Lung (tissue), 11 donors: ENCODE measurements at regions not wholly inside any gene's neighbourhood (a gene's known extent, or its start where the extent isn't known, plus 50 kb on each side); places are given as distances from the start of the nearest gene placed in this dataset.

ENCODE experiments used
- ATAC-seq: fragments of 200-7000 bp; cut with Tn5 transposase; one replicate; pipeline ENCODE4 v1.9.1; 2020; ENCODE audit warnings: moderate number of reproducible peaks; ENCODE audit not compliant: insufficient read depth, low FRiP score
- DNase-seq, 3 donors: peaks; one replicate each; pipeline ENCODE4 v3.0.0-alpha.2; 2013 to 2017
- H3K27ac ChIP-seq, 2 donors: one replicate each; pipeline ENCODE4 v1.5.1; 2013; ENCODE audit warnings: mild to moderate bottlenecking in 2 of 2, moderate library complexity in 2 of 2, control low read depth in 1 of 2, inconsistent platforms in 1 of 2, low read depth in 1 of 2, low read length in 1 of 2
- H3K27me3 ChIP-seq, 3 donors: one replicate each; pipeline ENCODE4 v1.5.1; 2013; ENCODE audit warnings: low read length in 2 of 3; ENCODE audit not compliant: control insufficient read depth in 3 of 3, insufficient read depth in 3 of 3
- H3K36me3 ChIP-seq, 4 donors: one replicate each; pipeline ENCODE4 v1.5.1; 2013; ENCODE audit warnings: low read length in 4 of 4, mild to moderate bottlenecking in 1 of 4, moderate library complexity in 1 of 4; ENCODE audit not compliant: control insufficient read depth in 4 of 4, insufficient read depth in 4 of 4
- H3K4me1 ChIP-seq, 5 donors: one replicate each; pipeline ENCODE4 v1.5.1; 2013; ENCODE audit warnings: low read length in 5 of 5, mild to moderate bottlenecking in 2 of 5, moderate library complexity in 1 of 5; ENCODE audit not compliant: control insufficient read depth in 5 of 5, insufficient read depth in 5 of 5
- H3K4me3 ChIP-seq: one replicate; pipeline ENCODE4 v1.5.1; 2013; ENCODE audit warnings: mild to moderate bottlenecking, control low read depth, moderate library complexity
- H3K9ac ChIP-seq, 2 donors: one replicate each; pipeline ENCODE4 v1.5.1; 2013; ENCODE audit warnings: low read length in 2 of 2, control low read depth in 1 of 2; ENCODE audit not compliant: insufficient read depth in 1 of 2
- H3K9me3 ChIP-seq, 4 donors: one replicate each; pipeline ENCODE4 v1.5.1; 2013; ENCODE audit warnings: low read length in 3 of 4, mild to moderate bottlenecking in 1 of 4, moderate library complexity in 1 of 4; ENCODE audit not compliant: control insufficient read depth in 4 of 4, insufficient read depth in 3 of 4
- CTCF ChIP-seq: IDR thresholded peaks from 2 replicates; pipeline ENCODE4 v1.5.1; 2012; ENCODE audit warnings: mild to moderate bottlenecking; ENCODE audit errors: control extremely low read depth, extremely low read depth
- WGBS, 2 donors: extraction: QIAGEN DNeasy Blood & Tissue Kit; methylation state at CpG; one replicate each; pipeline ENCODE4 v1.1.7; 2013; 5-methylcytosine and 5-hydroxymethylcytosine counted together
- donor health status: control.
- donor health status: control.
- donor health status: Bipolar disorder and iron deficiency.
- donor health status: healthy.
- donor health status: DM: yes; HTN: yes; CAD: no.

GRCh38 chr2:180319586-180320405 lies 312.7 kb upstream of the CWC22 start:
- Histone ChIP-seq H3K9me3 (no peaks in the 10 kb centered on the region), H3K27ac (no peak overlapping the region), H3K4me3 (no peak overlapping the region), H3K9ac (no peak overlapping the region), H3K36me3 (no peaks in the 10 kb centered on the region), H3K4me1 (peaks cover 0 to 4% (median 0%) of the 10 kb centered on the region in 5 donors), H3K27me3 (no peaks in the 10 kb centered on the region)
- TF ChIP-seq CTCF = no peak
- DNase-seq (no peak), ATAC-seq (no peak)

GRCh38 chr2:180314086-180314485 lies 307.0 kb upstream of the CWC22 start:
- Histone ChIP-seq H3K4me3 (no peak overlapping the region), H3K27me3 (peaks cover 0 to 2% (median 0%) of the 10 kb centered on the region in 3 donors), H3K36me3 (no peaks in the 10 kb centered on the region), H3K27ac (no peak overlapping the region), H3K4me1 (no peaks in the 10 kb centered on the region), H3K9me3 (no peaks in the 10 kb centered on the region), H3K9ac (no peak overlapping the region)
- DNase-seq (no peak), ATAC-seq (no peak)
- no peak for TF ChIP-seq CTCF
- WGBS, 2 donors = 70 to 80% methylated on average over 2 of the region's 2 CpGs

GRCh38 chr2:180312542-180312941 lies 305.4 kb upstream of the CWC22 start:
- no peak for ATAC-seq
- no peak overlapping the region for H3K9ac ChIP-seq
- H3K27me3 ChIP-seq = peaks cover 0 to 2% (median 0%) of the 10 kb centered on the region in 3 donors
- no peaks in the 10 kb centered on the region for H3K36me3 ChIP-seq
- H3K4me3 ChIP-seq = no peak overlapping the region
- no peak for TF ChIP-seq CTCF
- no peak overlapping the region for H3K27ac ChIP-seq
- H3K4me1 ChIP-seq = no peaks in the 10 kb centered on the region
- DNase-seq = no peak
- H3K9me3 ChIP-seq = no peaks in the 10 kb centered on the region

- WGBS, 2 donors = 97 to 98% methylated on average over 1 of the region's 1 CpG
- H3K27me3 ChIP-seq = peaks cover 0 to 2% (median 0%) of the 10 kb centered on the region in 3 donors
- no peaks in the 10 kb centered on the region for H3K9me3 ChIP-seq
- no peak overlapping the region for H3K4me3 ChIP-seq
- no peaks in the 10 kb centered on the region for H3K36me3 ChIP-seq
- no peak for TF ChIP-seq CTCF
- no peak overlapping the region for H3K9ac ChIP-seq
- ATAC-seq (no peak), DNase-seq (no peak)
- H3K27ac ChIP-seq = no peak overlapping the region
- H3K4me1 ChIP-seq = no peaks in the 10 kb centered on the region
Measured at GRCh38 chr2:180307096-180307495, 300.0 kb upstream of the CWC22 start.
